ENCODE measurements at regions not wholly inside any gene's neighbourhood (a gene's known extent, or its start where the extent isn't known, plus 50 kb on each side); places are given as distances from the start of the nearest gene placed in this dataset.

DNA sequence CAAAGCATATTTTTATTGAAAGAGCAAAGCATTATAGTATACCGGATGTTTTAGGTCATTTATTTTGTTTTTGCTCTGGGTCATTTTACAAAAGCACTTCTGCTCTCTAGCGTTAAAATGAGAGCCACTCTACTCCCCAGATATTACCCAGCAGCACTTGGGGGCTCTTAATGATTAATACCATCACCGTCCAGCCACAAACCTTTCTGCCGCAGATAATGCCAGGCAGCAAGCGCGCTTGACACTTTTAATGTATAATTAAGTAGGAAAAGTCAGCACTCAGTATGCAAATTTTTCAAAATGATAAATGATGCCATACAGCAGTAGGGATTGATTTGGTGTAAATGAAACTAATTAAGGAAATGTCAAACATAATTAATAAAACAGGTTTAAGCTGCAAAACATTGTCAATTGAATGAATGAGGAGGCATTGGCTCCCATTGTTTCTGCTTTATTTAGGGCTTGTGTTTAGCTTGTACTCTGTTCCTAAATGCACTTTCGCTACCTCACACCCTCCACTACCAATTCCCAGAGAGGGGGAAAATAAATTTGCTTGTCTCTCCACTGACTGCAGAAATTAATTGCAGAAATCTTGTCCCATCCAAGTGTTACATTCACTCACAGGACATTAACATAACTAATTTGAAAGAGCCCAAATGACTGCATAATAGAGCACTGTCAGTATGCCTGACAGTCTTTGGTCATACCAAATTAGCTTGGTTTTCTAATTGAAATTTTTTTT lies 358.8 kb upstream of the ARRDC3 start:
- ATAC-seq (no peak), DNase-seq (no peak)
- Histone ChIP-seq H3K4me1 (ENCODE audit: control insufficient read depth, insufficient read depth, low read length) (no peaks in the 10 kb centered on the region), H3K4me3 (ENCODE audit: low read length) (no peak overlapping the region), H3K9me3 (ENCODE audit: control insufficient read depth, insufficient read depth, low read length) (no peaks in the 10 kb centered on the region), H3K27me3 (ENCODE audit: control insufficient read depth, insufficient read depth, low read length) (no peaks in the 10 kb centered on the region), H3K27ac (ENCODE audit: low read length) (no peak overlapping the region), H3K36me3 (ENCODE audit: control insufficient read depth, insufficient read depth, low read length) (no peaks in the 10 kb centered on the region)
- no peak overlapping the region for H3K4me3 Mint-ChIP-seq
- H3K9me3 Mint-ChIP-seq, result peaks cover 3 to 8% of the 10 kb centered on the region in 2 donors
- TF ChIP-seq, protein P1, sequence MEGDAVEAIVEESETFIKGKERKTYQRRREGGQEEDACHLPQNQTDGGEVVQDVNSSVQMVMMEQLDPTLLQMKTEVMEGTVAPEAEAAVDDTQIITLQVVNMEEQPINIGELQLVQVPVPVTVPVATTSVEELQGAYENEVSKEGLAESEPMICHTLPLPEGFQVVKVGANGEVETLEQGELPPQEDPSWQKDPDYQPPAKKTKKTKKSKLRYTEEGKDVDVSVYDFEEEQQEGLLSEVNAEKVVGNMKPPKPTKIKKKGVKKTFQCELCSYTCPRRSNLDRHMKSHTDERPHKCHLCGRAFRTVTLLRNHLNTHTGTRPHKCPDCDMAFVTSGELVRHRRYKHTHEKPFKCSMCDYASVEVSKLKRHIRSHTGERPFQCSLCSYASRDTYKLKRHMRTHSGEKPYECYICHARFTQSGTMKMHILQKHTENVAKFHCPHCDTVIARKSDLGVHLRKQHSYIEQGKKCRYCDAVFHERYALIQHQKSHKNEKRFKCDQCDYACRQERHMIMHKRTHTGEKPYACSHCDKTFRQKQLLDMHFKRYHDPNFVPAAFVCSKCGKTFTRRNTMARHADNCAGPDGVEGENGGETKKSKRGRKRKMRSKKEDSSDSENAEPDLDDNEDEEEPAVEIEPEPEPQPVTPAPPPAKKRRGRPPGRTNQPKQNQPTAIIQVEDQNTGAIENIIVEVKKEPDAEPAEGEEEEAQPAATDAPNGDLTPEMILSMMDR (IDR thresholded peaks at IDR 0.05), result no peak
- H3K27ac Mint-ChIP-seq, result no peak overlapping the region
- H3K27me3 Mint-ChIP-seq (ENCODE audit: low read depth in 2 of 2), result no peaks in the 10 kb centered on the region
- H3K4me1 Mint-ChIP-seq, result no peaks in the 10 kb centered on the region
- intact Hi-C loops (cut with micrococcal nuclease), result no loop called here
- 88% methylated on average over 7 of the region's 7 CpGs for WGBS (ENCODE audit: insufficient coverage)
- no peaks in the 10 kb centered on the region for H3K36me3 Mint-ChIP-seq

DNA sequence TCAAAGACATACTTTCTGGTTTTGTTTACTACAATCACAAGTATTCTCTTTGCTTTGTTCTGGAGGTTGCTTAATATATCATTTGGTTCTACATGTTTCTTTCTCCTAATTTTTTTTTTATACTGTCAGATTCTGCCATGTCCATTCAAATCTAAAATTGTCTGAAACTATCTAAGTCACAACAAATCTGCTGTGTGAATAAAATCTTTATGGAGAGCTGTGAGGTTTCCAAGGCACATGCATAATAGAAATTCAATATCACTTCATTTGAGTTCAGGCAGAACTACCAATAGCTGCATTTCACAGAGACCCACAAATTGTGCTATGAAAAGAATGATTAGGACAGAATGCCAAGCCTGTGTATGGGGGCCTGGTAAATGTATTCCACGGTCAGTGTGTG lies 346.9 kb upstream of the ARRDC3 start:
- Mint-ChIP-seq H3K27me3 (ENCODE audit: low read depth in 2 of 2) (no peaks in the 10 kb centered on the region), H3K4me1 (no peaks in the 10 kb centered on the region), H3K27ac (no peak overlapping the region), H3K9me3 (peaks cover 3 to 7% of the 10 kb centered on the region in 2 donors), H3K4me3 (no peak overlapping the region), H3K36me3 (no peaks in the 10 kb centered on the region)
- H3K4me1 ChIP-seq (ENCODE audit: control insufficient read depth, insufficient read depth, low read length), result no peaks in the 10 kb centered on the region
- no peak overlapping the region for H3K27ac ChIP-seq (ENCODE audit: low read length)
- DNase-seq (no peak), ATAC-seq (no peak)
- no peaks in the 10 kb centered on the region for H3K9me3 ChIP-seq (ENCODE audit: control insufficient read depth, insufficient read depth, low read length)
- WGBS (ENCODE audit: insufficient coverage), result 100% methylated on average over 1 of the region's 1 CpG
- intact Hi-C loops (cut with micrococcal nuclease), result no loop called here
- H3K27me3 ChIP-seq (ENCODE audit: control insufficient read depth, insufficient read depth, low read length), result no peaks in the 10 kb centered on the region
- TF ChIP-seq, protein P1 (IDR thresholded peaks at IDR 0.05), result no peak
- no peak overlapping the region for H3K4me3 ChIP-seq (ENCODE audit: low read length)
- no peaks in the 10 kb centered on the region for H3K36me3 ChIP-seq (ENCODE audit: control insufficient read depth, insufficient read depth, low read length)

DNA sequence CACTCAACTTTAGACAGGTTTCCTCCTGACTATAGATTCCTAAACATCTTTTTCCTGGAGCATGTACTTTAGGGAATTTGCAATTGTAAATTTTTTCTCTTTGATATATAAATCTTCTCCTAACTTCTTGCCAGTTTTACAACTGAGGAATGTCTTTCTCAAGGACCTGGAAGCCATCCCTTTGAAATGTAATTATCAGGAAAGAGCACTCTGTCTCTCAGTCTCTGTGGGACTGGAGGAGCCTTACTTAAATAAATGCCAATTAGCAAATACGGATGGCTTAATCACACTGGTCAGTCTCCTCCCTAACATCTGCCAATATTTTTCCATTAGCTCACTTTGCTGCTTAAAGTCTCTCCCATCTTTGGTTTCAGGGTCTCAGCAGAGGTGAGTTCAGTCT lies 344.3 kb upstream of the ARRDC3 start:
- Histone ChIP-seq H3K9me3 (ENCODE audit: control insufficient read depth, insufficient read depth, low read length) (no peaks in the 10 kb centered on the region), H3K4me3 (ENCODE audit: low read length) (no peak overlapping the region), H3K27me3 (ENCODE audit: control insufficient read depth, insufficient read depth, low read length) (no peaks in the 10 kb centered on the region), H3K27ac (ENCODE audit: low read length) (no peak overlapping the region), H3K4me1 (ENCODE audit: control insufficient read depth, insufficient read depth, low read length) (no peaks in the 10 kb centered on the region), H3K36me3 (ENCODE audit: control insufficient read depth, insufficient read depth, low read length) (no peaks in the 10 kb centered on the region)
- 60% methylated on average over 1 of the region's 1 CpG for WGBS (ENCODE audit: insufficient coverage)
- DNase-seq, result no peak
- Mint-ChIP-seq H3K9me3 (peaks cover 3 to 7% of the 10 kb centered on the region in 2 donors), H3K27ac (no peak overlapping the region), H3K27me3 (ENCODE audit: low read depth in 2 of 2) (no peaks in the 10 kb centered on the region), H3K36me3 (no peaks in the 10 kb centered on the region), H3K4me3 (no peak overlapping the region), H3K4me1 (no peaks in the 10 kb centered on the region)
- intact Hi-C loops (cut with micrococcal nuclease), result no loop called here
- TF ChIP-seq, protein P1 (IDR thresholded peaks at IDR 0.05), result no peak
- no peak for ATAC-seq
